ENCODE measurements at regions not wholly inside any gene's neighbourhood (a gene's known extent, or its start where the extent isn't known, plus 50 kb on each side); places are given as distances from the start of the nearest gene placed in this dataset.

GRCh38 chr14:41403360-41403759 is 203.3 kb upstream of the LRFN5 start:
- DNase-seq, result no peak

- no peak for DNase-seq
These were observed 208.8 kb upstream of the LRFN5 start for GRCh38 chr14:41397926-41398325.

GRCh38 chr14:41393512-41393911 is 213.2 kb upstream of the LRFN5 start:
- DNase-seq, result no peak

GRCh38 chr14:41392226-41392625 is 214.4 kb upstream of the LRFN5 start:
- no peak for DNase-seq

GRCh38 chr14:41389355-41389754 is 217.3 kb upstream of the LRFN5 start:
- no peak for DNase-seq

GRCh38 chr14:41385797-41386196 is 220.9 kb upstream of the LRFN5 start:
- no peak for DNase-seq

GRCh38 chr14:41380017-41380416 is 226.7 kb upstream of the LRFN5 start:
- DNase-seq, result no peak

GRCh38 chr14:41378526-41378925 is 228.2 kb upstream of the LRFN5 start:
- DNase-seq, result no peak

- DNase-seq, result no peak
These were observed 228.7 kb upstream of the LRFN5 start for GRCh38 chr14:41377932-41378331.

GRCh38 chr14:41374092-41374491 is 232.6 kb upstream of the LRFN5 start:
- no peak for DNase-seq

- DNase-seq, result no peak
These were observed 244.5 kb upstream of the LRFN5 start for GRCh38 chr14:41362139-41362538.

- no peak for DNase-seq
These were observed 246.6 kb upstream of the LRFN5 start for GRCh38 chr14:41360126-41360525.

- DNase-seq, result no peak
These were observed 250.8 kb upstream of the LRFN5 start for GRCh38 chr14:41355866-41356265.

GRCh38 chr14:41350476-41350875 is 256.2 kb upstream of the LRFN5 start:
- DNase-seq, result no peak

GRCh38 chr14:41349289-41349910 is 257.3 kb upstream of the LRFN5 start:
- no peak for DNase-seq

- no peak for DNase-seq
These were observed 262.8 kb upstream of the LRFN5 start for GRCh38 chr14:41343857-41344256.

- no peak for DNase-seq
These were observed 293.5 kb upstream of the LRFN5 start for GRCh38 chr14:41313196-41313595.

GRCh38 chr14:41303506-41303905 is 303.2 kb upstream of the LRFN5 start:
- no peak for DNase-seq

GRCh38 chr14:41302776-41303175 is 303.9 kb upstream of the LRFN5 start:
- no peak for DNase-seq

- DNase-seq, result no peak
These were observed 306.8 kb upstream of the LRFN5 start for GRCh38 chr14:41299924-41300323.

GRCh38 chr14:41298328-41298690 is 308.4 kb upstream of the LRFN5 start:
- no peak for DNase-seq

- no peak for DNase-seq
These were observed 308.9 kb upstream of the LRFN5 start for GRCh38 chr14:41297576-41298327.

GRCh38 chr14:41295734-41296133 is 310.9 kb upstream of the LRFN5 start:
- DNase-seq, result no peak

GRCh38 chr14:41289025-41289424 is 317.7 kb upstream of the LRFN5 start:
- no peak for DNase-seq
